Activated CD4-positive, alpha-beta T cell treated with anti-CD3 and anti-CD28 coated beads, Interleukin-2, Interleukin-4, amounts not matched to agents 100 ng/mL and 50 ng/mL, durations not matched to agents 16 hours and 8 hours (primary cell): ENCODE measurements at regions not wholly inside any gene's neighbourhood (a gene's known extent, or its start where the extent isn't known, plus 50 kb on each side); places are given as distances from the start of the nearest gene placed in this dataset.

Experiments used
- DNase-seq: peaks from one replicate; pipeline ENCODE4 v3.0.0-alpha.2; 2020; ENCODE audit warnings: low spot score

DNA sequence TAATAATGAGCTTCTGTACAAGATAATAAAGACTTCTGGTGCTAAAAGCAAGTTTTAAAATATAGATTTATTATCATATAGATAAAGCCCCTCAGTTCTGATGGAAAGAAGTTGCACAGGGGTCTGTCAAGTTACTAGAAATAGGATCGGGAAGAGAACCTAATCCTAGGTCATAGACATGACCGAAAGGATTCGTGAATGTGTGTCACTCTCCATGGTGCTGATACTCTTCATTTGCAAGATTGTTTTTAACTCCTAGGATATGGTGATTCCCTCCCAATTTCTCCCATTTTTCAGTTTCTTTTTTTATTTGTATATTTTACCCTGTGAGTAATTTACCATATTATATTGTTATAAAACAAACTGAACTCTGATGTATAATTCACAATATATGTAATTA is 58.9 kb upstream of the CTNNA2 start:
- no peak for DNase-seq

DNA sequence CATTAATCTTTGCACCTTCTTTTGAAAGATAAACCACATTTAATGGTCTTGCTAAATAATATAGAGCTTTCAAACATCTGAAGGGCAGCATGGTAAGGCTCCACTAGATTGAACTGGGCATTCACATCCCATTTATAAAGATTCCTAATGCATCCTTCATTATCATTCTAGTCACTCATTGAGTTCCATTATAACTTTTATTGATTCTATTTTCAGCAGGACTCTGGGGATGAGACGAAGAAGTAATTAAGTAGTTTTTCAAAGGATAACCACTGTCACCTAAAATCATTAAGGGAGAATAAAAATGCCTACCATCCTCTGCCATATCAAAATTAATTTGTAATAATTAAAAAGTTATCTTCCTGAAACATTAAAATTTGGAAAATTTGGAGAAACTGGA is 60.2 kb upstream of the CTNNA2 start:
- DNase-seq: no peak

DNA sequence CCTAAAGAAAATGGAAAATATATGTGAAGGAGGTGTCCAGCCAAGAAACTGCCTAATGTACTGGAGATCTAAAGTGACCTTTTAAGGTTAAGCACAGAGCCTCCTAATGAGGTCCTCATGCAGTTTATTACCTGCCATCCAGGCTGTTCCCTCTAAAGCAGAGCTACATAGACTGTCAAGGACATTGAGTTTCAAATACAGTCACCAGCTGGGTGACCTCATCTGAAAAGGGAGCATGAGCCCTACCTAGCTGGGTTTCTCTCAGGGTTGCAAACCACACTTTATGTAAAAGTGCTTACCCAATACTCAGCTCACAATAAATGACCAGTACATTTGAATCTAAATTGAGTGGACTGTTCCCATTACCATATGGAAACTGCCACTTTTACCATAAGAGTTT is 65.4 kb upstream of the CTNNA2 start:
- DNase-seq: no peak

DNA sequence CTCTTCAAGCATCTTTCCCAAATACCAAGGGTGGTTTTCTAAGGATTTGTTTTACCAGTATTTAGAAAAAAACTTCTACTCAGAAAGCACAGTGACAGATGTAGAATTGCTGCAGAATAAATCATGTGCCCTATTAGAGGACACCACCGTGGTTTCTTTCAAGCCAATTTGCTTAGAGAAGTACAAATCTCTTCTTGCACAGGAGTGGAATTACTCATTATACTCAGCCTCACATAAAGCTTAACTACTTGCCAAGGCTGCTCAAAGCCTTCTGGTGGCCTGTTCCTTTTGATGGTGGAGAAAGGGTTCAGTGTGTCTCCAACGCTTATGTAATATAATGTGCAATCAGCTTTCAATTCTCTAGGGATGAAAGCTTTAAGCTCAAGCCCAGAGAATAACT is 66.5 kb upstream of the CTNNA2 start:
- DNase-seq: no peak

DNA sequence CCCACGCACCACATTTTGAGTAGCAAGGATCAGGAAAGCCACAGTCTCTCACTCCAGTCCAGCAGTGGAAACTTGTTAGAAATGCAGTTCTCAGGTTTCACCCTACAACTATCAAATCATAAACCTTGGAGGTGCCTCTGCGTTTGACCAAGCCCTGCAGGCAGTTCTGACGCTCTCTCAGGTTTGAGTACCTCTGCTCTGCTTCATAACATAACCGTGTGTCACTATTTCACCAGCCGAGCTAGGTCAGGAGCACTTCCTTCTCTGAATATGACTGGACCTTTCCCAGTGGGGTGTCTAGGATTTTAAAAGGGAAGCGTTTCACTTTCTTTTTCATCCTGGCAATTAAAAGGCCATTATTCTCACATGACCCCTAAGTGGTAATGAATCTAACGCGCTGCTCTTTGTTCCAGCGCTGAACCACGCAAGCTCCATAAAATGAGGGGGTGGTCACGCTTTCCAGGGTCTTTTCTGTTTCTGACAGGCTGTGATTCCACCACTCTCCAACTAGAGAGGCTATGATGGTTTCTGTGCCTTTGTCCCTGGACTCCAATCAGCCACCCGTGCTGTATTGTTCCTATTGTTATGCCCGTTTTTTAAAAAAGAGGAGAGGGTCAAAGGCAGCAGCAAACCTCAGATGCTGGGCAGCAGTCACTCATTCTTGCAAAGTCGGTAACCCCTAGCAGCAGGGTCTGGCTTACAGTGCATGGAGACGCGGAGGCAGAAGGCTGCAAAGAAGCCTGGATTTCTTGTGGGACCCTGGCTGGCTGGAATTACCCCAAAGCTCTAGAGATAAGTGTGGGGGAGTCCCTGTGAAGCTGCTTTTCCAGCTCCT is 75.2 kb upstream of the CTNNA2 start:
- no peak for DNase-seq

DNA sequence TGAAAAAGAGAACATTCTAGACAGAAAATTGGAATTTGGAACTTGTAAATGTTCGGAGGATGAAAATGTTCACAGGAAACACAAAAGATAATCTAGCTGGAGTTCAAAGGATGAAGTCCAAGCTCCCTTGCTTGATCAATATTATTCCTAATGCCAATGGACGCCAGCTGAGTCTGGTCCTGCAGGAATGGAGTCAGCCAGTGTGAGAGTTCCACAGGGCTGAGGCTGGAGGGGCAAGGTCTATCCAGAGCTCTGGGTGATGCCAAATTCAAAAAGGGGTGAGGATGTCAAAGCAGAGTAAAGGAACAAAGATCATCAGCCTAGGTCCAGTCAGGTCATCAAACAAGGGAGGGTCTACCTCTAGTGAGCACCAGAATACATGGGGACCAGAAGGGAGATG is 78.5 kb upstream of the CTNNA2 start:
- DNase-seq: no peak

DNA sequence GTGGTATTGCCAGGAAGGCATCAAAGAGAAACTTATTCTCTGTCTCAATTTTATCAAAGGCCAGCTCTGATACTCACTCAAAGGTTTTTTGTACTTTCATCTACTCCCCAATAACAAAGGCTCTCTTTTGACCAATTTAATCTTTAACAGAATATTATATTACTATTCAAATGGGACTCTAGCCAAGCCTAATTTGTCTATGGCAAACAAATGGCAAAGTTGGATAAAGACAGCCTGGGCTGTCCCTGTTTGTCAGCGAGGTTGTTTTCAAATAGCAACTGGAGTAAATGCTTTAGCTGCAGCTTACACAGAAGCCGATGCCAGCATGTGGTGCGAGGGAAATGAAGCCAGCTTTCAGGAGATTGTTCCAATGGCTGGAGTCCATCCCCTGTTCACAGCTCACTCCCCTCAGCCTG is 80.1 kb upstream of the CTNNA2 start:
- no peak for DNase-seq

DNA sequence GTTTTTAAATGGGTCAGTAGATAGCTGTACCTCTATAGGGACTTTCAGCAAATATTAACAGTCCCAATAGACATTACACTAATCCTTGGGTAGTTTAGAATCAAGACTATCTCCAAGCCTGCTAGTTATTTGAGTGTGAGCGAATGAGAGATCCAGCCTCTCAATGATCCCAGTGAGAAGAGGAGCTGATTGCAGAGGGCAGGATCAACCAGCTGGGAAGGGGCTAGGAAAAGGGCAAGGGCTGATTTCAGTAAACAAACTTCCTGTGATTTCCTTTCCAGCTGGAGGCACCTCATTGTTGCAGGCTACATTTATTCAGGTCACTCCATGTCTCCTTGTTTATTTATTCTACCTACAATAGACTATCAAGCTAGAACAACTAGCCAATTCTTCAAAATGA is 84.1 kb upstream of the CTNNA2 start:
- no peak for DNase-seq

DNA sequence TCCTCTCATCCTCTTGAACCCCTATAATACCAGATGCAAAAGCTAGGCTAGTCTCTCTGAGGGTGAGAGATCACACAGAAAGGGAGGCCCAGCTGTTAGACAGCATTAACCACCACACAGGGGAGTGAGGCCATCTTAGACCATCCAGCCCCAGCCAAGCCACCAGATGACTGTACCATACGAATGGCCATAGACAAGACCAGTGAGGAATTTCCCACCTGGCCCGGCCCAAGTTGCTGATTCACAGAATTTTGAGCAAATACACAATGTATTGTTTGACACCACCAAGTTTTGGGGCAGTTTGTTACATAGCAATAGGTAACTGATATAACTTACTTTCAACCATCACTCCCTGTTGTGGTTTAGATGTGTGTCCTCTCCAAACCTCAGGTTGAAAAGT is 98.2 kb upstream of the CTNNA2 start:
- DNase-seq: no peak

DNA sequence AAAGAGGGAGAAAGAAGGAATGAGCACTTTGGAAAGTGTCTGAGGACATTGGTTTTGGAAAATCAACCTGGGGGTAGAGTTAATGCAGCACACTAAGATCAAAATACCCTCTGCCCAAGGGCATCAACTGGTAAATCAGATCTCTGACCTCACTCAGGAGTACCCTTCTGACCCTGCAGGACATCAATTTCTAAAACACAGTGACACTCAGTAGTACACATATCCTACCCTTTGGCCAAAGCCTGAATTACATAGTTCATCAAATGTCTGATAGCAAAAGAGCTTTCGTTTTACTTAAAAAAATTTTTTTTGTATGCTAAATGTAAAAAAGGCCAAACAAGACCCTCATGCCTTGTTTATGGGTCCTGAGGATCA is 118.4 kb upstream of the CTNNA2 start:
- DNase-seq: no peak

DNA sequence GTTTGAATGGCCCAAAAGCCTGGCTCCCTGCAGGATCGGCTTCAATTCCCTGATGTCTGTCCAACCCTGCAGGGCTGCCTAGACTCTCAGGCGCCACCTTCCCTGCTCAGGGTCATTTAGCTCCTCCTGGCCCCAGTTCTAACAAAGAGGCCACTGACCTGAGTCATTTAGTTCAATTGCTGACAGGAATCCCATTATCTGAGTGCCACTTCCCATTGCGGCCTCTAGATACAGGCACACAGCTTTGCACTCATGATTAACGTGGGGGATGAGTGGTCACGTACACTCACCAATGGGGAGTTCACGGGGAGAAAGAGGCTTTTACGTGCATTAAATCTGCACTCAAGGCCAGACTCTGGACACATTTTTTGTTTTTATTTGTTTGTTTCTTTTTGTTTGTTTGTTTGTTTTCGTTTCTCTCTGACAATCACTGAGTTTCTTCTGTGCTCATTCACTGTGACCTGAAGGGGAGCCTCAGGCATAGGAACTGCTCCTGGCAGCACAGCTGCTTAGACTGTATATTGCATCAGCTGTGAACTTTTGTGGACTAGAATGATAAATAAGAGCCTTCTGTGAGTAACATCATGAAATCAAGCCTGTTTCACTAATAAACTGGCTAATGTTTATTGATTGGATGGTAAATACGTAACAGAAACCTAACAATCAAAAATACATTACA is 118.9 kb upstream of the CTNNA2 start:
- DNase-seq: no peak

DNA sequence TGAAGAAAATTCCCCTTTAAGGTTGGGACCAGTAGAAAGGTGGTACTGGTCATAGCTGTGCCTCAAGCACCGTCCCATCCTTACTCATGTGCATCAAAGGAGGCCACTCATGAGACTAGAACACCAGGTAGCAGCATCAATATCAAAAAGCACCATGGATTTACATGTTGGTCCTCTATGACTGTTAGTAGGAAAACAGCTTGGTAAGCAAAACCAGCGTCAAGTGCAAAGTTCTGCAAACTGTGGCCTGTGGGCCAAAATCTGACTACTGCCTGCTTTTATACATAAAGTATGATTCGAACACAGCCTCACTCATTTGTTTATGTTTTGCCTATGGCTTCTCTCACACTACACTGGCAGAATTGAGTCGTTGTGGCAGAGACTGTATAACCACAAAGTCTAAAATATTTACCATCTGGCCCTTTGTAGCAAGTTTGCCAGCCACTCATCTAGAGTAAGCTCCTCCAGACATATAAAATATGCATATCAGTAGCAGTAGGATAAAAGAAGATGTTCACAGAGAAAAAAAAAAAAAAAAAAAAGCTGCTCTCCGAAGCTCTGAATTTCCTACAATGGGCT is 119.7 kb upstream of the CTNNA2 start:
- DNase-seq: no peak

DNA sequence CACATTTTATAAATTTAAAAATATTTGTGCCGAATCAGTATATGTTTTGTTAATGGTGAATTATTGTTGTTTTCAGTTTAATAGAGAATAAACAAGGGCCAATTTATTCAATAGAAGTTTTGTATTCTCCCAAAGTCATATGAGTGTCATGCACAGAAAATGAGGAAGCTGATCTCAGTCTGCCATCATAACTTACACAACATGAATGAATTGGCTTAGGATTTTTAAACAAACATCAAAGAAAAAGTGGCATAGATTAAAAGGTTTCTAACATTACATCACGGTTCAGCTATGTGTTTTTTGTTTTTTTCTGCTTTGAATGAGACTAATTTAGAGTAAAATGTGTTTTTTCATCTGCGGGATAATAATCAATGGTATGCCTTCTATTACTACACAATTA is 123.4 kb upstream of the CTNNA2 start:
- DNase-seq: no peak

DNA sequence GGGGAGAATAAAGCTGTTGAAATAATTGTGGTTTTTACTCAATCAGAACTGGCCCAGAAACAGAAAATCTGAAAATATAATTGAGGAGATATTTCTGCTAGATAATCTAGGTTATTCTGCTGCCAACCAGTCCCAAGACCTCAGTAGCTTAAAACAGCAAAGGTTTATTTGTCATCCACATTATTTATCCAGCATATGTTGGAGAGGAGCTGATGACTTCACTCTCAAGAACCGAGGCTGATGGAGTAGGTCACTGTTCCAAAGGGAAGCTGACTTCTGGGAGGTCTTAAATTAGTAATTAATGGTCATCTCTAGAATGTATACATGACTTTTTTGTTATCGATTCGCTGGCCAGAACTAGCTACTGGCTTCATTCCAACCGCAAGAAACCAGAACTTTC is 124.8 kb upstream of the CTNNA2 start:
- DNase-seq: no peak

DNA sequence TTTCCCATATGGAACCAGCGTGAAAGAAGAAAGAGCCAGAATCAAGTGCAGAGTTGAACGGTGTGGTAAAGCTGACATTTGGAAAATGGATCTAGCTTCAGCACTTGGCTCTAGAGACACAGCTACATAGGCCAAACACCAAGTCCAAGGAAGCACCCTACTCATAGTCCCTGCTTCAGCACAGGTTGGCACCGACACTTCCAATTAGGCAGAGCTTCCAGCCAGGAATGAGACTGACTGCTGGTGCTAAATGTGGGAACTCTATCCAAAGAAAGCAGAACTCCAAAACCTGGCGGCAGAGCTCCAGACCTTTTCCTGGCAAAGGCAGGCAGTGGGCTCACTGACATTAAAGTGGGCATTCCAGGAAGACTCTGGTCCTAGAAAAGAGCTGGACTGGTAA is 125.4 kb upstream of the CTNNA2 start:
- DNase-seq: no peak

DNA sequence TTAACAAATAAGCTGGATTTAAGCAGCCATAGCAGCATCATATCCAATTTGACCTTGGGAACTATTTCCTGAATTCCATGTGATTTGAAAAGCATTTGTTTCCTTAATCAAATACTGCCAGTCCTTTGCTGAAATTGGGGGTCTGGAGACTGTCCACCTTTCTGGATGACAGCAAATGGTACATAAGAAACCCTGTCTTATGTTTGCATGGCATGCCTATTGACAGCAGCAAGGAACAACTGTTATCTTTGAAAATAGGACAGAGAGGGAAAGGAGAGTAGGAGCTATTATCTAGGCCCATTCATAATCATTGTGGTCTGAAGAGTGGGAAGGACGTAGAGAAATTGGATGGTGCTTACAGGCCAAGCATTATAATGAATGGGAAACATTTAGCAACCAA is 129.2 kb upstream of the CTNNA2 start:
- no peak for DNase-seq

DNA sequence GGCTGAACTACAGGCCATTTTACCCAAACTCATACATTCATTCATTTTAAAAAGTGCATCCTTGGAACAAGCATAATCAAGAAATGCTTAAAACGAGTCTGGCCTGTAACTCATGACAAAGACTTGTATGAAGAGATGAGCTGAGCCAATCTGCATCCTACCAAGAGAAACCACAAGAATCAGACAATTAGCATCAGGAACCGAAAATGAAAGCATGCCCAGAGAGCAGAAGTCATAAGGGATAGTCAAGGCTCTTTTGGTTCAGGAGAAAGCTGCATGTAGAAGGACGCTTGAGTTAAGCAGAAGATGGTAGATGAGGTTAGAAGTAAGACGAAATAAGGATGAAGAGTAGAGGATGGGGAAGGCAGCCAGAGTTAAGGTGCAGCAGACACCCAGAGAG is 137.0 kb upstream of the CTNNA2 start:
- DNase-seq: no peak

DNA sequence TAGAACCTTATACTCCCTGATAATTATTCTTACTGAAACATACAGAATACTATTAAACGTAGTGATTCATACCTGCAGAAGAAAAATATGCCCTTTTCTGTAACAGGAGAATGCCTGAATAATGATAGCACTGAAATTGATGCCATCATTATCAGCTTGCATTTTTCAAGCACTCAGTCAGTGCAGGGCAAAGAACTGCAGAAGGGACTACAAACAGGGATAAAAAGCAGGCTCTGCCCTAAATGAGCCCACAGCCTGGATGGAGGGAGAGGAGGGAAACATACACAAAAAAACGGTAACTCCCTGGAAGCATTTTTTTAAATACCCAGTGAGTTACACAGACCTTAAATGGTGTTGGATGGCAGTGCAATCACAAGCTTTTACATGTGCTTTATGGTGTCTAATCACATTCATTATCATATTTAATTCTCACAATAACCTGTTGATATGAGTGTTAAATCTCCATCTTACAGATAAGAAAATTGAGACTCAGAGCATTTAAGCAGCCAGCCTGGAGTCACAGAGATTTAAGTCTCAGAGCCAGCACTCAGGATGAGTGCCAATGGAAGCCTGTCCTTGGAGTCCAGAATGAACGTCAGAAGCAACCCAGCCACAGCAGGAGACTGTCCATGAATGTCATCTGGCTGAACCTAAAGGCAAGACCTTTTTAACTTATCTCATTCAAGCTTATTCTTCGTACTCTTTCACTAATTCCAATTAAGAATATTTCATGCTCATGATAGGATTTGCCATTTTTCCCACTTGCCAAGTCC is 139.3 kb upstream of the CTNNA2 start:
- no peak for DNase-seq

DNA sequence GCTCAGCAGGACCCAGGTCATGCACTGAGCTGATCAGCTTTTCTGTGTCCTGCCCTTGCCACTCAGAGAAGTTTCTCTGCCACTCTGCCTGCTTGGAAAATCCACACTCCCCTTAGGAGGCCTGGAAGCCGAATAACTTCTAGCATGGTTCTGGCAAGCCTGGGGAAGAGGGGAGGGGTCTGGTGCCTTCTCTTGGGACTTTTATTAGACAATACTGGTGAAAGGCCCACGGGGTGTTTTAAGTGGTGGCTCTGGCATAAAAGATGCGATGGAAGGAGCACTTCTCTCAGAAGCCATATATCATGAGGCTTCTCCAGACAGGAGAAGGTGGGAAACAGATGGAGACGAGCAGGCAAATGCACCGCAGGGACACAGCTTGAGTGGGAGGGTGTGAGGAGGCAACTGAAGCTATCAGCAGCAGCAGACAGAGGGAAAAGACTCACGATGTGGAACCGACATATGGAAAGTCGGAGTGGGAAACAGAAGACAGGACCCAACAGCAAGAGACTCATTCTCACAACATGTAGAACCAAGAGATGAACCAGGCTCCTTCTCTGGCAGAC is 141.8 kb upstream of the CTNNA2 start:
- no peak for DNase-seq

DNA sequence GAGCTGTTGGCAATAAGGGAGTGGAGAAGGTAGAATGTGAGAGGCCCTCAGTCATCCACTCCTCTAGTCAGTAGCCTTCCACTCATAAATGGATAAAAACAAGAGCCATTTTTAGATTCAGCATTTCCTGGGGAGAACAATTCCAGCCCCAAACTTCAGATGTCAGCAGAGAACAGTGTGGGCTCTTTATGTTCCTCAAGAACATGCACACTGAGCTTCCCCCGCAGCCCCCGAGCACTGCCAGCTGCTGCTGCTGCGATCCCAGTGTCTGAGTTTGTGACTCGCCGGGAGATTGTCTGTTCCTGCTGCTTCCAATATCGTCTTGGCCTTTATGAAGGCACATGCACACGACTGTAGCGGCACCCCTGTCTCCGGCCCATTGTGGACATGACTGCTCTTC is 143.7 kb upstream of the CTNNA2 start:
- no peak for DNase-seq

DNA sequence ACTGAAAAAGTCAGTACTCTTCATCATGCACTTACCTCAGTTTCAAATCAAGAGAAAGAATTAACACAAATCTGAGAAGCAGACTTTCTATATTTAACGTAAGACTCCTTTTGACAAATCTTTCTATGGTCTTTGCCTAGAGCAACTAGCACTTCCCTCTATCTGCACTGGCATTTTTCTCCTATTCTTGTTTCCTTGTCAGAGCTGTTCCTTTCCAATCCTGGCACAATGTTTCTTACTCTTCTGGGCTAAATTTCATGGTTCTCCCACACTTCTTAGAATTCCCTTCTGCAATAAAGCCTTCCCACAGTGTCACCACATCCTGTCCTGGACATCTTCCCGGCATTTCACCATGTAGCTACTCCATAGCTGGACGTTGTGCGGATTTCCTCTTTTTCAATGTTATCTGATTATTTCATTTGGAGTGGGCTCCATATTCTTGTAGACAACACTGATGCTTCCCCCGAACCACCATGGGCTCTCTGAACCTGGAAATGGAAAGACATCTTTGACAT is 144.7 kb upstream of the CTNNA2 start:
- no peak for DNase-seq

DNA sequence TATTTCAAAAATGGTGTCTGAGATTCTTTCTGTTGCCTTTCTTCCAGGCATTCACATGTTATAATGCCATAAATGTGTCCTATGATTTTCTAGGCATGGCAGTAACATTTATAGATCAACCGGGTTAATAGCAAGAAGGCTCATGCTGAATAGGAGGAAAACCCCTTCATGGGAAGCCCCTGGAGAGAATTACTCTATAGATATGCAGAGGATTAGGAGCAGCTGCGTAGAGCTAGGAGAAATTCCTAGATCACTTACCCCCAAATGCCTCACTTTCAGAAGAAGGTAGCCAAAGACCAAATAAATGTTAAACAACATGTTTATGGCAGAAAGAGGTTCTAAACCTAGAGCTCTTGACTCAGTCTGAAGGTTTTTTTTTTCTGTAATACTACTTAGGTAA is 153.4 kb upstream of the CTNNA2 start:
- DNase-seq: no peak
